ENCODE measurements at regions not wholly inside any gene's neighbourhood (a gene's known extent, or its start where the extent isn't known, plus 50 kb on each side); places are given as distances from the start of the nearest gene placed in this dataset.

- Histone ChIP-seq H3K79me2 (ENCODE audit: control insufficient read depth, low read length) (no peaks in the 10 kb centered on the region), H3K4me3 (ENCODE audit: low read length) (no peak overlapping the region), H4K20me1 (ENCODE audit: control insufficient read depth, insufficient read depth, low read depth, low read length) (no peaks in the 10 kb centered on the region), H3K27ac (ENCODE audit: low read depth, low read length) (no peak overlapping the region), H3F3A (ENCODE audit: control insufficient read depth, insufficient read depth) (no peaks in the 10 kb centered on the region), H3K4me2 (ENCODE audit: low read length) (no peak overlapping the region), H3K36me3 (ENCODE audit: control insufficient read depth, low read length) (no peaks in the 10 kb centered on the region), H3K9me3 (ENCODE audit: control insufficient read depth, insufficient read depth, low read length) (no peaks in the 10 kb centered on the region; the same call in 1 of the 2 replicates), H3K9me2 (replicated peaks; ENCODE audit: control insufficient read depth, low read length) (no peaks in the 10 kb centered on the region), H3K4me1 (ENCODE audit: control insufficient read depth, low read length) (no peaks in the 10 kb centered on the region), H3K27me3 (ENCODE audit: control insufficient read depth, low read length) (no peaks in the 10 kb centered on the region)
- TF ChIP-seq EZH2phosphoT487 (IDR thresholded peaks at IDR 0.05; ENCODE audit: borderline replicate concordance, low read length) (no peak), CTCF (IDR thresholded peaks at IDR 0.05; ENCODE audit: low read depth, low read length, poor library complexity, severe bottlenecking) (no peak)
Measured at GRCh38 chr4:125447551-125448290, 133.0 kb downstream of the FAT4 start.

- Histone ChIP-seq H3K4me1 (ENCODE audit: control insufficient read depth, low read length) (no peaks in the 10 kb centered on the region), H3K4me2 (ENCODE audit: low read length) (no peak overlapping the region), H3K79me2 (ENCODE audit: control insufficient read depth, low read length) (no peaks in the 10 kb centered on the region), H3K27ac (ENCODE audit: low read depth, low read length) (no peak overlapping the region), H4K20me1 (ENCODE audit: control insufficient read depth, insufficient read depth, low read depth, low read length) (no peaks in the 10 kb centered on the region), H3K9me3 (ENCODE audit: control insufficient read depth, insufficient read depth, low read length) (no peaks in the 10 kb centered on the region), H3F3A (ENCODE audit: control insufficient read depth, insufficient read depth) (no peaks in the 10 kb centered on the region), H3K27me3 (ENCODE audit: control insufficient read depth, low read length) (no peaks in the 10 kb centered on the region), H3K4me3 (ENCODE audit: low read length) (no peak overlapping the region), H3K36me3 (ENCODE audit: control insufficient read depth, low read length) (no peaks in the 10 kb centered on the region), H3K9me2 (replicated peaks; ENCODE audit: control insufficient read depth, low read length) (no peaks in the 10 kb centered on the region)
- TF ChIP-seq EZH2phosphoT487 (IDR thresholded peaks at IDR 0.05; ENCODE audit: borderline replicate concordance, low read length) (no peak), CTCF (IDR thresholded peaks at IDR 0.05; ENCODE audit: low read depth, low read length, poor library complexity, severe bottlenecking) (no peak)
Measured at GRCh38 chr4:125456075-125456474, 141.3 kb downstream of the FAT4 start.

- no peak overlapping the region for H3K4me2 ChIP-seq (ENCODE audit: low read length)
- no peaks in the 10 kb centered on the region for H3K36me3 ChIP-seq (ENCODE audit: control insufficient read depth, low read length)
- H3K9me2 ChIP-seq (replicated peaks; ENCODE audit: control insufficient read depth, low read length): no peaks in the 10 kb centered on the region
- no peaks in the 10 kb centered on the region for H4K20me1 ChIP-seq (ENCODE audit: control insufficient read depth, insufficient read depth, low read depth, low read length)
- H3K27ac ChIP-seq (ENCODE audit: low read depth, low read length): no peak overlapping the region
- no peaks in the 10 kb centered on the region for H3K4me1 ChIP-seq (ENCODE audit: control insufficient read depth, low read length)
- no peaks in the 10 kb centered on the region for H3K27me3 ChIP-seq (ENCODE audit: control insufficient read depth, low read length)
- no peak for TF ChIP-seq EZH2phosphoT487 (IDR thresholded peaks at IDR 0.05; ENCODE audit: borderline replicate concordance, low read length)
- no peak for TF ChIP-seq CTCF (IDR thresholded peaks at IDR 0.05; ENCODE audit: low read depth, low read length, poor library complexity, severe bottlenecking)
- H3K4me3 ChIP-seq (ENCODE audit: low read length): no peak overlapping the region
- no peaks in the 10 kb centered on the region for H3F3A ChIP-seq (ENCODE audit: control insufficient read depth, insufficient read depth)
- H3K9me3 ChIP-seq (ENCODE audit: control insufficient read depth, insufficient read depth, low read length): no peaks in the 10 kb centered on the region
- H3K79me2 ChIP-seq (ENCODE audit: control insufficient read depth, low read length): no peaks in the 10 kb centered on the region
Measured at GRCh38 chr4:125459531-125459930, 144.8 kb downstream of the FAT4 start.
